Ishikawa (cell line): ENCODE measurements at regions not wholly inside any gene's neighbourhood (a gene's known extent, or its start where the extent isn't known, plus 50 kb on each side); places are given as distances from the start of the nearest gene placed in this dataset.

ENCODE experiments used
- CEBPB ChIP-seq: IDR thresholded peaks from 2 replicates; pipeline ENCODE4 v1.6.1; 2012
- CREB1 ChIP-seq: IDR thresholded peaks from 2 replicates; pipeline ENCODE4 v1.6.1; 2012; ENCODE audit warnings: low read depth
- EGR1 ChIP-seq: IDR thresholded peaks from 2 replicates; pipeline ENCODE4 v1.6.1; 2012
- EP300 ChIP-seq: IDR thresholded peaks from 2 replicates; pipeline ENCODE4 v1.6.1; 2012; ENCODE audit warnings: borderline replicate concordance
- FOXM1 ChIP-seq: IDR thresholded peaks from 2 replicates; pipeline ENCODE4 v1.6.1; 2012; ENCODE audit warnings: low read depth, borderline replicate concordance
- MAX ChIP-seq: IDR thresholded peaks from 2 replicates; pipeline ENCODE4 v1.6.1; 2012
- NFIC ChIP-seq: IDR thresholded peaks from 2 replicates; pipeline ENCODE4 v1.6.1; 2012
- RAD21 ChIP-seq: IDR thresholded peaks from 2 replicates; pipeline ENCODE4 v1.6.1; 2012; ENCODE audit warnings: low read depth
- REST ChIP-seq: IDR thresholded peaks from 2 replicates; pipeline ENCODE4 v1.6.1; 2012; ENCODE audit warnings: low read depth, mild to moderate bottlenecking
- TAF1 ChIP-seq: IDR thresholded peaks from 2 replicates; pipeline ENCODE4 v1.6.1; 2012; ENCODE audit warnings: low read depth, mild to moderate bottlenecking
- TCF12 ChIP-seq: IDR thresholded peaks from 2 replicates; pipeline ENCODE4 v1.6.1; 2012; ENCODE audit warnings: low read depth
- TEAD4 ChIP-seq: IDR thresholded peaks from 2 replicates; pipeline ENCODE4 v1.6.1; 2012
- USF1 ChIP-seq: IDR thresholded peaks from 2 replicates; pipeline ENCODE4 v1.6.1; 2012
- YY1 ChIP-seq: IDR thresholded peaks from 2 replicates; pipeline ENCODE4 v1.6.1; 2012; ENCODE audit warnings: low read depth
- ZBTB7A ChIP-seq: IDR thresholded peaks from 2 replicates; pipeline ENCODE4 v1.6.1; 2012; ENCODE audit warnings: low read depth

- TF ChIP-seq CEBPB (no peak), TAF1 (no peak), EP300 (no peak), ZBTB7A (no peak), YY1 (no peak), CREB1 (no peak), EGR1 (no peak), REST (no peak), MAX (no peak), USF1 (no peak), TEAD4 (no peak), TCF12 (no peak), NFIC (no peak), RAD21 (no peak), FOXM1 (no peak)
Observed at GRCh38 chr5:39606591-39606990, 181.8 kb upstream of the DAB2 start.

GRCh38 chr5:39605588-39606575 lies 181.1 kb upstream of the DAB2 start:
- TF ChIP-seq RAD21 (no peak), ZBTB7A (no peak), TEAD4 (no peak), YY1 (no peak), CREB1 (no peak), TCF12 (no peak)

GRCh38 chr5:39605145-39605544 lies 180.4 kb upstream of the DAB2 start:
- TF ChIP-seq ZBTB7A (no peak), TCF12 (no peak), FOXM1 (no peak), EGR1 (no peak), USF1 (no peak), TEAD4 (no peak), RAD21 (no peak), YY1 (no peak), REST (no peak), CREB1 (no peak), MAX (no peak), NFIC (no peak), TAF1 (no peak), EP300 (no peak), CEBPB (no peak)

GRCh38 chr5:39604491-39604890 lies 179.7 kb upstream of the DAB2 start:
- no peak for TF ChIP-seq TAF1
- no peak for TF ChIP-seq RAD21
- TF ChIP-seq REST = no peak
- TF ChIP-seq MAX = no peak
- TF ChIP-seq NFIC = no peak
- TF ChIP-seq CEBPB = no peak
- TF ChIP-seq CREB1 = no peak
- TF ChIP-seq EP300 = no peak
- TF ChIP-seq ZBTB7A = no peak
- no peak for TF ChIP-seq EGR1
- no peak for TF ChIP-seq TEAD4
- no peak for TF ChIP-seq FOXM1
- no peak for TF ChIP-seq YY1
